NCI-H510A (cell line): ENCODE measurements at regions not wholly inside any gene's neighbourhood (a gene's known extent, or its start where the extent isn't known, plus 50 kb on each side); places are given as distances from the start of the nearest gene placed in this dataset.
"Not testable (repeated sequence)": the region's sequence is repeated elsewhere in the genome, so short reads cannot be mapped to it uniquely, and the experiment has no call there.

Experiments used
- DNase-seq: peaks from one replicate; lab custom pipeline; 2025; lab: John Stamatoyannopoulos, UW

DNA sequence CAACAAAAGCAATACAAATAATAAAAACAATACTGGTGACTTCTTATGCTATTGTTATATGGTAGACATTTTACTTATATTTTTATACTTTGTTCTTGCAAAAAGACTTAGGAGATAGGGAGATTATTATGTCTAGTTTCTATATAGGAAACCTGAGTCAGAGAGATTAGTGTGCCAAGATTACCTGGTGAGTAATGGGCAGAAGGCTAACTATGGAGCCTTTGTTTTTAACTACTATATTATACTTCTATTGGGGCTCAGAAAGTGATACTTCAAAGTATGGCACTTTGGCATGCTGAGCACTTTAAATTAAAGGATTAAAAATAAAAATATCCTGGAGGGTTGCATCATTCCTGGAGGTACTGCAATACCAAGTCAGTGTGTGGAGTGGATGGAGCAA is 117.5 kb upstream of the CLINT1 start:
- DNase-seq = no peak

DNA sequence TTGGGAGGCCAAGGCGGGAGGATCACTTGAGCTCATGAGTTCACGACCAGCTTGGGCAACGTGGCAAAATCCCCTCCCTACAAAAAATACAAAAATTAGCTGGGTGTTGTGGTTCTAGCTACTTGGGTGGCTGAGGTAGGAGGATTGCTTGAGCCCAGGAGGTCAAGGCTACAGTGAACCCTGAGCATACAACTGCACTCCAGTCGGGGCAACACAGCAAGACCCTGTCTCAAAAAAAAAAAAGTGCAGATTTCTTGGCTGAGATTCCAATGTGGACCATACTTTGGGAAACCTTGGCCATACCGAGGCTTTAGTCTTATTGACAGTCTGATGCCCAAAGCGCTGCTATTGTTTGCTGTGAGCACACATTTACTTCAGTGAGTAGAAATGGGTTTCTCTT is 113.6 kb upstream of the CLINT1 start:
- no peak for DNase-seq

DNA sequence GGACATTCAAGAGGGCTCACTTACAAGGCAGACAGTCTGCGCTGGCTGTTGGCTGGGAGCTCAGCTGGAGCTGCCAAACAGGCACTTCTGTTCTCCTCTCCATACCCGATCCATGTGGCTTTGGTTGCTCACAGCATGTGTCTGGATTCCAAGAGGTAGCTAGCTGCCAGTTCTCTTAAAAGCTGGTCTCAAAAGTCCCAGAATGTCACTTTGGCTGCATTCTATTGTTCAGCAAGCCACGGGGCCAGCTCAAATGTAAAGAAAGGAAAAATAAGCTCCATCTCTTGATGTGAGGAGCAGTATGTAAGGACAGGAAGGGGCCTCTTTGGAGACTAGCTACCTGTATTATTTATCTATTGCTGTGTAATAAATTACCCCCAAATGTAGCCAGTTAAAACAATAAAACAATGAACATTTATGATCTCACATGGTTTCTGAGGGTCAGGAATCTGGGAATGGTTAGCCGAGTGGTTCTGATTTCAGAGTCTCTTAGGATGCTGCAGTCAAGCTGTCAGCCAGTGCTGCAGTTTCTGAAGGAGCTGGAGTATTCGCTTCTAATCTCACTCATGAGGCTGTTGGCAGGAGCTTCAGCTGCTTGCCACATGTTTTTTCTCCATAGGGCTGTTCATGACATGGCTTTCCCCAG is 112.7 kb upstream of the CLINT1 start:
- DNase-seq = no peak

DNA sequence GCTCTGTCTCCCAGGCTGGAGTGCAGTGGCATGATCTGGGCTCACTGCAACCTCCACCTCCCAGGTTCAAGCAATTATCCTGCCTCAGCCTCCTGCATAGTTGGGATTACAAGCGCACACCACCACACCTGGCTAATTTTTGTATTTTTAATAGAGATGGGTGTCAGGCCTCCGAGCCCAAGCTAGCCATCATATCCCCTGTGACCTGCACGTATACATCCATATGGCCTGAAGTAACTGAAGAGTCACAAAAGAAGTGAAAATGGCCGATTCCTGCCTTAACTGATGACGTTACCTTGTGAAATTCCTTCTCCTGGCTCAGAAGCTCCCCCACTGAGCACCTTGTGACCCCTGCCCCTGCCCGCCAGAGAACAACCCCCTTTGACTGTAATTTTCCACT is 109.6 kb upstream of the CLINT1 start:
- DNase-seq = not testable (repeated sequence)

GRCh38 chr5:157965989-157966388 is 107.0 kb upstream of the CLINT1 start:
- no peak for DNase-seq

DNA sequence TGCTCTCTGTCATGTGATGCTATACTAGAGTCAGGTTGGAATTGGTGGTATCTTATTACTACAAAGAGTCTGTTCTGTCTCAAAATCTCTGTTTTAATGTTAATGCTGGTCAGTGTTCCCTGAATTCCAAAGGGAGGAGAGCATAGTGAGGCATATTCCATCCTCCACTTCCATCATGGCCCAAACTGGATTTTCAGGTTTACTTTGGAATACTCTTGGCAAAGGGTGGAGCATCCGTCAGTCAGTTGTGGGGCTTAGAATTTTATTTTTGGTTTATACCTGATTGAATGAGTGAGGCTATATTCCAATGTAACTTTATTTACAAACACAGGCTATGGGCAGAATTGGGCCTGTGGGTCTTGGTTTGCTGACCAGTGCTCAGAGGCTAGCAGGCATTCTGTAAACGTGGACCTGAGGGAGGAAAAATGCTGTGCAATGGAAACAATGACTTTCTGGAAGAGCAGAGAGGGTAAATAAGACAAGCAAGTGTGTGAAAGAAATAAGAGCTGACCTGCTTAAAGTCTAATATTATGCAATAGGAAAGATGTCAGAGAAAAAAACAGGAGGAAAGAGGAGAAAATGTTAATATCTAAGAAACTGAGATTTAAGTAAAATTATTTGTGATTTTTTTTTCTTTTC is 106.2 kb upstream of the CLINT1 start:
- no peak for DNase-seq

- DNase-seq = no peak
Observed at GRCh38 chr5:157963761-157964160, 104.8 kb upstream of the CLINT1 start.

- no peak for DNase-seq
Observed at GRCh38 chr5:157963244-157963643, 104.3 kb upstream of the CLINT1 start.

DNA sequence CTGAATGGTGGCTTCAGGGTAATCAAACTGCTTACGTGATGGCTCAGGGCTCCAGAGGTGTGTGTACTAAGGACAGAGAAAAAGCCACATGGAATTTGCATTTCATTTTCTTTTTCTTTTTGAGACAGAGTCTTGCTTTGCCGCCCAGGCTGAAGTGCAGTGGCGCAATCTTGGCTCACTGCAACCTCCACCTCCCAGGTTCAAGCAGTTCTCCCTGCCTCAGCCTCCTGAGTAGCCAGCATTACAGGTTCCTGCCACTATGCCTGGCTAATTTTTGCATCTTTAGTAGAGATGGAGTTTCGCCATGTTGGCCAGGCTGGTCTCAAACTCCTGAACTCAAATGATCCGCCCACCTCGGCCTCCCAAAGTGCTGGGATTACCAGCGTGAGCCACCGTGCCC is 103.7 kb upstream of the CLINT1 start:
- not testable (repeated sequence) for DNase-seq

- DNase-seq = no peak
Observed at GRCh38 chr5:157961896-157962590, 103.1 kb upstream of the CLINT1 start.

DNA sequence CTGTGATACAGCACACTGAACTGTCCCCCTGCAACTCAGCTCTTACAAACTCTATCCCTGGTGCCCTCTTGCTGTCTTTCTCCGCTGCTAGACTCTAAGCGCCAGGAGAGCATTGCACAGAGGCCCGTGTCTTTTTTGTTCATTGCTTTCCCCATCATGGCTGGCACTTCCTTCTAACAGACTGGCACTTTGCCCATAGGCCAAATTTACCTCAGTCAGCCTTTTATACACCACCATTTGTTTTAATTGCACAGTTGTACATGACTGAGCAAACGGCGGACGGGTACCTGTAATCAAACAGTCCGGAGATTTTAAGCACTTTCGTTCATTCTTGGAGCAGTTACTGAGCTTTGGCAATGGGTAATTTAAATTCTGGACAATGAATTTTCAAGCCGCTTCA is 102.2 kb upstream of the CLINT1 start:
- DNase-seq = no peak

- no peak for DNase-seq
Observed at GRCh38 chr5:157959370-157959769, 100.4 kb upstream of the CLINT1 start.

- no peak for DNase-seq
Observed at GRCh38 chr5:157956271-157956885, 97.4 kb upstream of the CLINT1 start.

DNA sequence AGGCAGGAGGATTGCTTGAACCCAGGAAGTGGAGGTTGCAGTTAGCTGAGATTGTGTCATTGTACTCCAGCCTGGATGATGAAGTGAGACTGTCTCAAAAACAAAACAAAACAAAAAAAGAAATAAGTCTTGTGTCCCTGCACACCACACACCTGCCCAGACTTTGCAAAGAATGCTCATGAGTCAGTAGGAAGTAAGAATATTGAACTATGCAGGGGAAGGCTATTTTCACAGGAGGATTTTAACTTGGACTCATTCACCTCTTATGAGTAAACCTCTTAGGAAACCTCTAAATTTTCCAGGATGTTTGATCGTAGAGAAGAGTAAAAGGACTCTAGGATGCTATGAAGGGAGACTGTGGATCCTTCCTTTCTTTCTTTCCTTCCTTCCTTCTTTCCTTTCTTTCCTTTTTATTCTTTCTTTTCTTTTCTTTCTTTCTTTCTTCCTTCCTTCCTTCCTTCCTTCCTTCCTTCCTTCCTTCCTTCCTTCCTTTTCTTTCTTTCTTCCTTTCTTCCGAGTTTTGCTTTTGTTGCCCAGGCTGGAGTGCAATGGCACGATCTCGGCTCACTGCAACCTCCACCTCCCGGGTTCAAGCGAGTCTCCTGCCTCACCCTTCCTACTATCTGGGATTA is 96.7 kb upstream of the CLINT1 start:
- DNase-seq = no peak

DNA sequence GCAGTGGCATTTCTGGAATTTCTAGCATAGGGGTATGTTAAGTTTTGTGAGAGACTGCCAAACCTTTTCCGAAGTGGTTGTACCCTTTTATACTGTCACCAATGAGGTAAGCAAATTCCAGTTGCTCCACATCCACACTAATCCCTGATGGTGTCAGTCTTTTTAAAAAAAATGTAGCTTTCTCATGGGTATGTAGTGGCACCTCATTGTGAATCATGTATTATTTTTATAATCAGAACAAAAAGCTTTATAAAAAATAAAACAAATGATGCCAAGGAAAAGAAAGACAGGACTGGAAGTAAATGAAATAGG is 93.4 kb upstream of the CLINT1 start:
- no peak for DNase-seq

- DNase-seq = no peak
Observed at GRCh38 chr5:157951673-157952373, 92.9 kb upstream of the CLINT1 start.

GRCh38 chr5:157949520-157949919 is 90.6 kb upstream of the CLINT1 start:
- no peak for DNase-seq

GRCh38 chr5:157948738-157949410 is 89.9 kb upstream of the CLINT1 start:
- peak; percentile 42 for DNase-seq

- DNase-seq = no peak
Observed at GRCh38 chr5:157947156-157947555, 88.2 kb upstream of the CLINT1 start.

DNA sequence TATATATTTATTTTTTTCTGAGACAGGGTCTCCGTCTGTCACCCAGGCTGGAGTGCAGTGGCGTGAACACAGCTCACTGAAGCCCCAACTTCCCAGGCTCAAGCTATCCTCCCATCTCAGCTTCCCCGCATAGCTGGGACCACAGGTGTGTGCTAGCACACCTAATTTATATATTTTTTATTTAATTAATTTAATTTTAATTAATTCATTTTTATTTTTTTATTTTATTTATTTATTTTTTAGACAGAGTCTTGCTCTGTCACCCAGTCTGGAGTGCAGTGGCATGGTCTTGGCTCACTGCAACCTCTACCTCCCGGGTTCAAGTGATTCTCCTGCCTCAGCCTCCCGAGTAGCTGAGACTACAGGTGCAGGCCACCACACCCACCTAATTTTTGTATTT is 86.9 kb upstream of the CLINT1 start:
- not testable (repeated sequence) for DNase-seq

DNA sequence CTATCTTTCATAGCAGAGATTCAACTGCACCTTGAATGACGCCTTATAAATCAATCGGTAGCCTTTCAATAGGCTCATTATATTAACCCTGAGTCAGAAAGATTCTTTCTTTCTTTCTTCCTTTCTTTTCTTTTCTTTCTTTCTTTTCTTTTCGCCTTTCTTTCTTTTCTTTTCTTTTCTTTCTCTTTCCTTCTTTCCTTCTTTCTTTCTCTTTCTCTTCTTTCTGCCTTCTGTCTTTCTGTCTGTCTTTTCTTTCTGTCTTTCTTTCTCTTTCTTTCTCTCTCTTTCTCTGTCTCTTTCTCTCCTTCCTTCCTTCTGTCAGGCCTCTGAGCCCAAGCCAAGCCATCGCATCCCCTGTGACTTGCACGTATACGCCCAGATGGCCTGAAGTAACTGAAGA is 86.0 kb upstream of the CLINT1 start:
- no peak for DNase-seq
